Thyroid gland (tissue), 4 donors: ENCODE measurements at regions not wholly inside any gene's neighbourhood (a gene's known extent, or its start where the extent isn't known, plus 50 kb on each side); places are given as distances from the start of the nearest gene placed in this dataset.

ENCODE experiments used
- POLR2A ChIP-seq, 2 donors: fragments of 450-650 bp; IDR thresholded peaks; one replicate each; pipeline ENCODE4 v1.6.1; 2017; ENCODE audit warnings: antibody characterized with exemption in 2 of 2, mild to moderate bottlenecking in 2 of 2, moderate library complexity in 1 of 2
- TF ChIP-seq, protein P1 (sequence below), 6 experiments: fragments of 200-600 bp in 3 of 6; fragments of 450-650 bp in 3 of 6; sonication (generic) in 3 of 6; IDR thresholded peaks; one replicate each; pipeline ENCODE4 v1.5.1; 2016 to 2019; ENCODE audit warnings: antibody characterized with exemption in 6 of 6, mild to moderate bottlenecking in 2 of 6, inconsistent platforms in 1 of 6, moderate library complexity in 1 of 6

- TF ChIP-seq, protein P1, sequence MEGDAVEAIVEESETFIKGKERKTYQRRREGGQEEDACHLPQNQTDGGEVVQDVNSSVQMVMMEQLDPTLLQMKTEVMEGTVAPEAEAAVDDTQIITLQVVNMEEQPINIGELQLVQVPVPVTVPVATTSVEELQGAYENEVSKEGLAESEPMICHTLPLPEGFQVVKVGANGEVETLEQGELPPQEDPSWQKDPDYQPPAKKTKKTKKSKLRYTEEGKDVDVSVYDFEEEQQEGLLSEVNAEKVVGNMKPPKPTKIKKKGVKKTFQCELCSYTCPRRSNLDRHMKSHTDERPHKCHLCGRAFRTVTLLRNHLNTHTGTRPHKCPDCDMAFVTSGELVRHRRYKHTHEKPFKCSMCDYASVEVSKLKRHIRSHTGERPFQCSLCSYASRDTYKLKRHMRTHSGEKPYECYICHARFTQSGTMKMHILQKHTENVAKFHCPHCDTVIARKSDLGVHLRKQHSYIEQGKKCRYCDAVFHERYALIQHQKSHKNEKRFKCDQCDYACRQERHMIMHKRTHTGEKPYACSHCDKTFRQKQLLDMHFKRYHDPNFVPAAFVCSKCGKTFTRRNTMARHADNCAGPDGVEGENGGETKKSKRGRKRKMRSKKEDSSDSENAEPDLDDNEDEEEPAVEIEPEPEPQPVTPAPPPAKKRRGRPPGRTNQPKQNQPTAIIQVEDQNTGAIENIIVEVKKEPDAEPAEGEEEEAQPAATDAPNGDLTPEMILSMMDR (IDR thresholded peaks at IDR 0.05): no peak
- no peak for TF ChIP-seq POLR2A (IDR thresholded peaks at IDR 0.05)
These were observed 132.5 kb upstream of the FER start for GRCh38 chr5:108615216-108615615.
